Renal cortex interstitium (tissue), 11 donors: ENCODE measurements at regions not wholly inside any gene's neighbourhood (a gene's known extent, or its start where the extent isn't known, plus 50 kb on each side); places are given as distances from the start of the nearest gene placed in this dataset.
A peak's percentile ranks its signal among the peaks of the same experiment; 100 is the strongest.
"Not testable (repeated sequence)": the region's sequence is repeated elsewhere in the genome, so short reads cannot be mapped to it uniquely, and the experiment has no call there.

ENCODE experiments used
- DNase-seq, 11 donors: peaks; one replicate each; pipeline ENCODE4 v3.0.0-alpha.2; 2013; ENCODE audit warnings: low read depth in 9 of 11, low spot score in 4 of 11; ENCODE audit errors: extremely low read depth in 1 of 11

DNA sequence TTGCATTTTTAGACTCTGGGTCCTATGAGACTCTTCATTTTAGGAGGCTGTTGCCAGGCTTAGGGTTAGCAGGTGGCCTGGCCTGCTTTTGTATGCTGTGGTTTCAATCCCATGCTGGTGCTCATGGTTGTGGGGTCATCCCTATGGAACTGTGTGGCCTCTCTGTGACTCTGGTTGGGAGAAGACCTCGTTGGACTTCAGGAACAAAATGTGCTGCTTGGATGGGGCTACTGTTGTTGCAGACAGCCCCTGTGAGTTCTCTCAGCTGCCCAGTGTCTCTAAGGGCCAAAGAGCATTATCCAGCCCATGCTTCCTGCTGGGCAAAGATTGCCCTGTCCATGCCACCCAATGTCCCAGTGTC is 169.5 kb upstream of the S1PR3 start:
- no peak for DNase-seq

DNA sequence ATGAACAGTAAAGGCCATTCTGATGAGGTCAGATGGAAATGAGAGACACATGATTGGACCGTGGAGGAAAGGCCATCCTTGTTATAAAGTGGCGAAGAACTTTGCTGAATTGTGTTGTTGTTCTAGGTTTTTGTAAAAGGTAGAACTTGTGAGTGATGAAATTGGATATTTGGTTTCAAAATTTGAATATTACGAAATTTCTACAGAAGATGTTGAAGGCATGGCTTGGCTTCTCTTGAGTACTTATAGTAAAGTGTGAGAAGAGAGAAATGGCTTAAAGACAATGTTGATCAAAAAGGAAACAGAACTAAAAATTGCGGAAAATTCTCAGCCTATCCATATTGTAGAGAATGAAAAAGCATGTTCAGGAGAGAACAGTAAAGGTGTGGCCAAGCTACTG is 166.6 kb upstream of the S1PR3 start:
- no peak for DNase-seq

DNA sequence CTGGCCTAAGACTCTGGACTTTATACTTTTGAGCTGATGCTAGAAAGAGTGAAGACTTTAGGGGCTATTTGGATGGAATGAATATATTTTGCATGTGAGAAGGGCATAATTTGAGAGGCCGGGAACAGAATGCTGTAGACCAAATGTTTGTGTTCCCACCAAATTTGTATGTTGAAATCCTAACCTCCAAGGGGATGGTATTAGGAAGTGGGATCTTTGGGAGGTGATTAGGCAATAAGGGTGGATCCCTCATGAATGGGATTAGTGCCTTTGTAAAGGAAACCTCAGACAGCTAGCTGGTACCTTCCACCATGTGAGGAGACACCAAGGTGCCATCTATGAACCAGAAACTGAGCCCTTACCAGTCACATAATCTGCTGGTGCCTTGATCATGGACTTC is 165.1 kb upstream of the S1PR3 start:
- no peak for DNase-seq

DNA sequence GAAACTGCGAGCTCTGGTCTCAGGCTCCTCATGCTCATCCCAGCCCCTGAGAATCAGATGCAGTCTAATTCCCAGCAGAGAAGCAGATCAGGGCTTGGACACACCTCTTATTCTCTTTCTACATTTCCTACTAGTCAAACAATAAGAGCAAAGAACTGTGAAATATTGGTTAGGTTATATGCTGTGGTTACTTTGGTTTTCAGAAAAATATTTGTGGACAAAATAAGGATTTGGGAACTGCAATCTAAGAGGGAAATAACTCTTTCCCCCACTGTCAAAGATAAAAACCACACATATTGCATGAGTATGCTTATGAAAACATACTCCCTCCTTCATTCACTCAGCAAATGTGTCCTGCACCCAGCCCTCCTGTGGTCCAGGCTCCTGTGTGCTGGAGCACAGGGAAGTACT is 164.5 kb upstream of the S1PR3 start:
- DNase-seq, result no peak

DNA sequence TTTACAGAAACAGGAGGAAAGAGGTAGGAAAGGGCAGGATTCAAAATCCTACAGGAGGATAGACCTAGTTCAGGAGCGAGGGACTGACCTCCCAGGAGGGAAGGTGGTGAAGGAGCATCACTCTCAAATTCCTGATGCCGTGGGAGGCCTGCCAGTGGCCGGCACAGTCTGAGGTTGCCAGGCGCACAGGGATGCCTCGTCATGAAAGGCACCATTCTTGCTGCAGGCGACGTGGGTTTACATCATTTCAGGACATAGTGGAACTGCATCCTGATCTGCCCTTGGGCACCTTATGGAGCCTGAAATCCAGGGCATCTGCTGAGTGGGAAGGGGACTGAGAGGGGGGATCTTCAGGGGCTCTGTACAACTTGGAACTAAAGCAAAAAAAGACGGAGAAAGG is 163.2 kb upstream of the S1PR3 start:
- no peak for DNase-seq

DNA sequence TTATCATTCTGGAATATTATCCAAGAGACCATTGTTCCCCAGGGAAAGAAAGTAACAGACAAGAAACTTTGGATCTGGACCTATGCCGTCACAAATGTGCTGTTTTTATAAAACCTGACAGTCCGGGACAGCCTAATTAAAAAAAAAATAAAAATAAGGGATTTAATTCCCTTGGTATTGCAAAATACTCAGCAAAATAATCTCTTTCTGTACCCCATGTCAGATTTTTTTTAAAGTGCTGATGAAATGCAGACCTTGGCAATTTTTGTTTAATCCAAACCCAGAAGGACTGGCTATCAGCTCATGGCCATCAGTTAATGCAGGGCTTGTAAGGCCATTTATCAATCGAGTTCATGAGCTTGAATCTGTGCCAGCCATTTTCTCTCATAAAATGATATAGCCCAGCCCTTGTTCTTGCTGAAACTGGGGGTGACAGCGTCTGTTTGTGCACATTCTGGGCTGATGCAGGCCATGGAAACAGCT is 162.7 kb upstream of the S1PR3 start:
- DNase-seq, result peak in 1 of 11 donors; percentile 38

DNA sequence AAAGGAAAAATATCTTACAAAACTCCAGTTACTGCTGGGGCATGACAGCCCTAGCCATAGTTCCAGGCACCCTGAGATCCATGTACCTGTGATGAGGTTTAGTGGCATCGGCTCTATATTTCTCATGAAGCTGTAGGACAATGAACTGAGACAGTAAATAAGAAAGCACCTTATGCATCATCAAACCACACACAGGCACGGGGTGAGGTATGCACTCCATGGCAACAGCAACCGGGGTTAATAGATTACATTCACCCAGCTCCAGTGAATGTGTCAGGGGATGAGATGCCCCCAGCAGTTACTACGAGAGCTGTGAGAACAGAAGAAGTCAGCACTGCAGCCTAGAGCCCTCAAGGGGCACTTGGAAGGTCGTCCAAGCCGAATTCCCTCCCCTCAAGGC is 162.0 kb upstream of the S1PR3 start:
- DNase-seq, result no peak

DNA sequence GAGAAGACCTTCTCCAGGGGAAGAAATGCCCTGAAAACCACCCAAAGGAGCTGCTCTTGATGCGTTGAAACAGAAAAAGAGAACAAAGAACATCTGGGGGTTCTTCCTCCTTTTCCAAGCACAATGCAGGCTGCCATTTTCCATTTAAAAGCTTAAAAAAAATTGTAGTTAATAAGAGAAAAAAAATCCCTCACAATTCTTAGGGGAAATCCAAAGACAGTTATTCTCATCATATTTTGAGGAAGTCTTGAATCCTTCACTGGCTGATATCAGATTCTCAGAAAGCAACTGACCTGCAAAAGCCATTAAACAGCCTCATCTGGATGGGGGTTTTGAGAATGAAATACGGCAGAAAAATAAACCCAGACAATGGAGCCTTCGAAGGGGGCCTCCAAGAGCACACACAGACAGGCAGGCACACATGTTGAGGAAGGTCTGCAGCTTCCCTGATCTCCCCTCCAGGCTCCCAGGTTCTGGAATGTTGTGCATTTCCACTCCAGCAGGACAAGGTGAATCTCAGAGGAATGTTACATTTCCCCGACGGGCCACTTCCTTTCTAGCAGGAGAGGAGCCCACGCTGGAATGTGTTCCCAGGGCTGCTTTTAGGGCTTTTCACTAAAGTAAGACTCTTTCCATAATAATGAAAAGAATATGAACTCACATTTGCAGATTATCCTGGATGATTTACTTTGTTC is 159.4 kb upstream of the S1PR3 start:
- DNase-seq, result no peak

DNA sequence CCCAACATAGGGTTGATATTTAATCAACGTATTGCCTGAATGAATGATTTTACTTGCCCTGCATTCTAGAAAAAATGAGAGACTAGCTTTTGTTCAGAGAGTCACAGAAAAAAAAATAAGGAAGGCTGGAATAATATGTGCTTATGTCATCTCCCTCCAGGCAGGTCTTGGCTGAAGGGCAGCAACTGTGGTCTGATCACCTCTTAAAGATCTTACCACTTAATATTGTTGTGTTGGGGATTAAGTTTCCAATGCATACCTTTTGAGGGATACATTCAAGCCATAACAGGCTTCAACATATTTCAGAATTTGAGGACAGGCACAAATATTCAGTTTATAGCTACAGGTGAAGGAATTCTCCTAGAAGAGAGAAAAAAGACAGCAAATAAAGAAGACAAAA is 157.3 kb upstream of the S1PR3 start:
- no peak for DNase-seq

DNA sequence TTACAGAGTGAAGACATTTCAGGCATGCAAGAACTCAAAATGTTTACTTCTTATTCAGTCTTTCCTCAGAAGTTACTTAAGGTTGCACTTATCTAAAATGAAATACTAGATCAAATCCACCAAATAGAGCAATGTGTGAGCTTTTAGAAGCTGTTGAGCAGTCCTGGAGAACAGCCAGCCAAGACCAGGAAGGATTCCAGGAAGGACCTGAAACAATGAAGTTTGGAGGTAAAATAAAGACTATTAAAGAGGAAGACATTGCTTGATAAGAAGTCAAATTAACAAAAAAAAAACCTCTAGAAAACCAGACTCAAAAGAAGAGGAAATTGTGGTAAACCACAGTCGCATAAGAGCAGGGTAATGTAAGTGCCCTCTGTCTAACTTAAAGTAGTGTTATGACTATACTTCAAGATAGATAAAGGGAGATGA is 156.2 kb upstream of the S1PR3 start:
- no peak for DNase-seq

DNA sequence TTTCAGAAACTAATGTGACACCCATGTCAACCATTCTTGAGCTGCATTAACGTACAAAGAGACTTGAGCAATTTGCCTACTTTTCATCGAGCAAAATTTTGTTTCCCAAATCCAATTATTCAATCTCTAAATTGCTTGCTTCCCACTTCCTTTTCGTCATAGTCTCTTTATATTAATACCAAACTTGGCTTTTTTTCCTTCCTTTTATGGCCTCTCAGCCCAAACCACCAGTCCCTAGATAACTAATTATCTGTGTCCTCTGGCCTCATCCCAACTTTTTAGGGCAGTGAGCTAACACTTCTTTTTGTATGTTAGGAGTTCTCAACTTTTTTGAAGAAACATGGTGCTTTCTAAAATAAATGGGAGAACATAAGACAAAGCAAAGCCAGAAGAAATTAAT is 155.5 kb upstream of the S1PR3 start:
- DNase-seq, result no peak

DNA sequence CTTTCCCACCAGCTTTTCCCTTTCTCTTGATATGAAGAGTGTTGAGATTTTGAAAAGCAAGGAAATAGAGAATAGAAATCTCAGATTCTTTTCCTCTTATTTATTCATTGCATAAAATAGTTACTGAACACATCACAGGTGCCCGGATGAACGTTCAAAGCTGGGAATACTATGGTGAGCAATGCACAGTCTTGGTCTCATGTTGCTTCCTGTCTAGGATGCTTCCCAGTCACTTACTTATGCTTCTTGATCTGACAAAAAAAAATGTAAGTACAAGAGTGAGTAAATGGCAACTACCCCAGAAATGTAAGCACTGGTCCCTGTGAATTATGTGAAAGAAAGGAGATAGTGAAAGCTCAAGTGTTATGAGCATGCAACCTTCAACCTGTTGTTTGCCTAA is 153.5 kb upstream of the S1PR3 start:
- DNase-seq, result no peak

DNA sequence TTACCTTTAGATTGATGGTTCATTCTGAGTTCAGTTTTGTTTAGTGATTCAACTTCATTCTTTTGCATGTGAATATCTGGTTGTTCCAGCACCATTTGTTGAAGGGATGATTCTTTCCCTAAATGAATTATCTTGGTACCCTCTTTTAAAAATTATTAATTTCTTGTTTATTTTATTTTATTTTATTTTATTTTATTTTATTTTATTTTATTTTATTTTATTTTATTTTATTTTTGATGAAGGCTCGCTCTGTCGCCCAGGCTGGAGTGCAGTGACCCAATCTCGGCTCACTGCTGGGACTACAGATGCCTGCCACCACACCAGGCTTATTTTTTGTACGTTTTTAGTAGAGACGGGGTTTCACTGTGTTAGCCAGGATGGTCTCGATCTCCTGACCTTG is 141.4 kb upstream of the S1PR3 start:
- DNase-seq, result not testable (repeated sequence)

DNA sequence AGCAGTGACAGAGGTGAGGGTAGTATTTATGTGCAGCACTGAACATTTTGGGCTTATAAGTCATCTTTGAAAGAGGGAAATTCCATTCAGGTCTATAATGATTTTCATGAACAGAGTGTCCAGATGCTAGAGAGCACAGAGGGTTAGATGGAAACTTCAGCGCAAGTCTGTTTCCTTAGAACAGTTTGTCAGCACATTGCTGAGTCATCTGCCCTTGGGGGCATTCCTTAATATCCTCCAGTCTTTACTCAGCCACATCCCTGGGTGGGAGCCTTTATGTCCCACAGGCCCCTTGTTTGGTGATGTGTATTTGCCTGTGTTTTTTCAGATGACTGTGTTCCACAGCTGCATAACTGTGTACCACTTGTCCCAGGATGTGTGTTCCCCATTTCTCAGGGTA is 138.5 kb upstream of the S1PR3 start:
- no peak for DNase-seq

DNA sequence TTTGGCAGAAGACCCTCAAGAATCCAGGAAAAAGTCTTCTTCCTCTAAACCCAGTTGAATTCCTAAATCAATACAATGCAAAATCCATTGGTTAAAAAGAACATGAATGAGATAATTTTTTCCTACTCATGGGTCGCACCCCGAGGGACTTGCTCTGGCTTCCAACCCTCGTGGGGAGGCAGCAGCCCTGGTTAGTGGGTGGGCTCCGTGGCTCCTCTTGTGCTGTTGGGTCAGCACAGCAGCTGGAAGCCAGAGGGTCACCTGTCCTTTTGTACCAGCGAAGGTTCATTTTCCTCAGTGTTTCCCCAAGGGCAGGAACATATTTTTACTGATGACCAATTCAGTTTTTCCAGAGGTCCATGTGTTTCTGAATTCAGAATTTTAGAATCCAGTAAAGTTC is 120.6 kb upstream of the S1PR3 start:
- DNase-seq, result no peak

DNA sequence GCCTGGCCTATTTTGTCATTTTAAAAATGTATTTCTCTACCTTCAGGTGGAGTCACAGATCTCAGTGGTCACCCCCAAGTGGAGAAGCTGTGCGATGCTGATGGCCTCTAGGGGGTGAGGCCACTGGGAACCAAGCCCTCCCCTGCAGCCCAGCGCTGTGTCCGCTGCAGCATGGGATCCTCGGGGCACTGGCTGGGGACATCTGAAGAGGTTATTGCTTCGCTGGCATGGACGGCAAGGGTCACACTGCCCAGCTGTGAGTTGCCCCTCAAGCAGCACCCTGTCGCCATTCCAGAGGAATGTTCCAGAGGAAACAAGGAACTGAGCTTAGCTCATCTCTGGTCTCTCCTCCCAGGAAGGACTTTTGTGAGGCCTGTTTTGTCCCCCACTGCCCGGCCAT is 119.6 kb upstream of the S1PR3 start:
- no peak for DNase-seq

DNA sequence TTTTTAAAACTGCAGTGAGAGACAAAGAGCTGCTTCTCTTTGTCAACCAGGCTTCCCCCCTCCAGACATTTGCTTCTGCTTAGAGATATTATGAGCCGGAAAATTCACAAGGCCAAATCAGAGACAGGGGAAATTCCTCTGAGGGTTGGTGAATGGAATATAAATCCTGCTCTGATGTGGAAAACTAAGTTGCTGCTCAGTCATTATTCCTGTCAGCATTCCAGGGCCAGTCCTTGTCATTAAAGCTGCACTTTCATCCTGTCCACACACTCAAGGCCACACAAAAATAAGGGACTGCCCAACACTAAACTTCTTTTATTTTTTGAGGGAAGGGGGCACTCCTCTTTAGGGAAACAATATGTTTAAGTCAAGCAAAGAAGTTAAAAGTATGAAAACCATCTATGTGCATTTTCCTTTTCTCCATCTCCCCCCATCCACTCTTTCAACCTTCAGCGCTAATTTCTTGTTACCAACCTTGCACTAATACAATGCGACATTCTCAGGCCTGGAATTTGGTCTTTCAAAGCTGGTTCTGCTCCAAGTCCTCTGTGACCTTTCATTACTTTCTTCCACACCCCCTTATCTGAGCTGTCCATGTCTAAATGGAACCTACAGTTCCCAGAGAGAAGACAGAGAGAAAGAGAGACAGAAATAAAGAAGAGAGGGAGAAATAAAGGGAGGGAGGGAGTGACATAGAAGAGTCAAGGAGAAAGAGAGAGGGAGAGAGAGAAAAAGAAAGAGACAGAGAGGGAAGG is 118.9 kb upstream of the S1PR3 start:
- peak in 1 of 11 donors; percentile 12 for DNase-seq

DNA sequence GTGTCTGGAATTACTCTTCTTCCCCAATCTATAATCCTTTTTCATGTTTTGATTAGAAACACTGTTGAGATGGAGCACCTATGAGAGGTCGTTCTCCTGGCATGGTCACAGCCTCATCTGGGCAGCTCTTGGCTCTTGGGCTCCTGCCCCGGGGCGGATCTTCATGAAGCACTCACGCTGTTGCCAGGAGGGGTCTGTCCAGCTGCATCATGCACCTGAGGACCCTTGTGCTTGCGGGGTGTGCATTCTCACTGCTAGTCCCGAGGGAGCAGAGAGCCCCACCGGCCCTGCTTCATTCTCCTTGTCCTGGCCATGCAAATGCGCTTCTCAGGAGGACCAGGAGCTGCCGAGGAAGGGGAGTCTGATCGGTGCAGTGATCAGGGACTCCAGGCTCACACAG is 117.6 kb upstream of the S1PR3 start:
- no peak for DNase-seq

DNA sequence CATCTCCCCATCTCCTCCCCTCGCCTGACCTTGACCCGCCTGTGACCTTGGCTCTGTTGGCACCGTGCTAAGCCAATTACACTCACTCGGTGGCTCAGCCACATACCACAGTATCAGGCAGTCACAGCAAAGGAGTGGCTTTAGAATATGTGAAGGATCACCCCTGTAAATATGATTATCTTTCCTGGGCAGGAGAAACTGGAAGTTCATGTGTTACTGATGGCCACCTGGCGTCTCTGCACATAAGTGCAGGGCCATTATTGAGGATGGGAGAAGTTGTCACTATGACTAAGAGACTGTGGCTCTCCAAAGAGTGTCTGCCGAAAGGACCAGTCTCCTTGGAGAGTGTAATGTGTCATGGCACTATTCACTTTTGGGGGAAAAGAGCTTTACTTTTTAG is 116.9 kb upstream of the S1PR3 start:
- no peak for DNase-seq

DNA sequence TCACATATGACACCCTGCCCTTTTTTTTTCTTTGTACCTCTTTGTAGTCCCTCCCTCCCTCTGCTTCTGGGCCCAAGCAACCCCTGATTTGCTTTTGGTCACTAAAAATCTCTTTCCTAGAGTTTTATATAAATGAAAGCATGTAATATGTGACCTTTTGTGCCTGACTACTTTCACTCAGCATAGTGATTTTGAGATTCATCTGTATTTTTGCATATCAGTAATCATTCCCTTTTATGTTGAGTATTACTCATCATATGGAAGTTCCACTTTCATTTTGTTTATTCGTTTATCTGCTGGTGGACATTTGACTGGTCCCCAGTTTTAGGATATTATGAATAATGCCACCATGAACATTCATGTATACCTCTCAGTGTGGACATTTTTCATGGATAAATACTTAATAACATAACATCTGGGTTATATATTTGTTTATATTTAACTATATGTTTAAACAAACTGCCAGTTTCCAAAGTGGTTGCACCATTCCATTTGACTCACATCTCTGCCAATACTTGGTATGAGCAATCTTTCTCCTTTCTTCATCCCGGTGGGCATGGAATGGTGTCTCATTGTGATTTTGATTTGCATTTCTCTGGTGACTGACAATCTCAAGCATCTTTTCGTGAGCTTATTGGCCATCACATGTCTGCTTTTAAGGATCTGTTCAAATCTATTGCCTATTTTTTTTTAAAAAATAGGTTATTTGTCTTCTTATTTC is 115.7 kb upstream of the S1PR3 start:
- DNase-seq, result no peak
